ENCODE measurements at regions not wholly inside any gene's neighbourhood (a gene's known extent, or its start where the extent isn't known, plus 50 kb on each side); places are given as distances from the start of the nearest gene placed in this dataset.

DNA sequence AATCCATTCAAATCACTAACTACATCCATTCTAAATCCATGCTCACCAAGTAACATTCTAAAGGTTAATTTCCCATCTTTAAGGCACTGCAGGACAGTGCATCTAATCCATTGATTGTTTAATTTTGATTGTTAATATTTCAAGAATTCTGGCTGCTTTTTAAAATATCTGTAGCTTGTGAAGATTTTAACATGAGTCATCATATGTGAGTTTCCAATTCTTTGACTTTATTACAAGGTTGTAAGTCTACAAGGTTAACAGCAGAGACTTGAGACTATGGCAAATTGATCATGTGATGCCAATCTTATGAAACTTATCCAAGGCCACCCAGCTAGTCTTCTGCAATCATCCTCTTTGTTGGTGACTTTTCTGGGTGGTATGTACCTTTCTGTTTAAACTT is 349.2 kb upstream of the ZC3H15 start:
- TF ChIP-seq, protein P1, sequence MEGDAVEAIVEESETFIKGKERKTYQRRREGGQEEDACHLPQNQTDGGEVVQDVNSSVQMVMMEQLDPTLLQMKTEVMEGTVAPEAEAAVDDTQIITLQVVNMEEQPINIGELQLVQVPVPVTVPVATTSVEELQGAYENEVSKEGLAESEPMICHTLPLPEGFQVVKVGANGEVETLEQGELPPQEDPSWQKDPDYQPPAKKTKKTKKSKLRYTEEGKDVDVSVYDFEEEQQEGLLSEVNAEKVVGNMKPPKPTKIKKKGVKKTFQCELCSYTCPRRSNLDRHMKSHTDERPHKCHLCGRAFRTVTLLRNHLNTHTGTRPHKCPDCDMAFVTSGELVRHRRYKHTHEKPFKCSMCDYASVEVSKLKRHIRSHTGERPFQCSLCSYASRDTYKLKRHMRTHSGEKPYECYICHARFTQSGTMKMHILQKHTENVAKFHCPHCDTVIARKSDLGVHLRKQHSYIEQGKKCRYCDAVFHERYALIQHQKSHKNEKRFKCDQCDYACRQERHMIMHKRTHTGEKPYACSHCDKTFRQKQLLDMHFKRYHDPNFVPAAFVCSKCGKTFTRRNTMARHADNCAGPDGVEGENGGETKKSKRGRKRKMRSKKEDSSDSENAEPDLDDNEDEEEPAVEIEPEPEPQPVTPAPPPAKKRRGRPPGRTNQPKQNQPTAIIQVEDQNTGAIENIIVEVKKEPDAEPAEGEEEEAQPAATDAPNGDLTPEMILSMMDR (conservative IDR thresholded peaks at IDR 0.05): no peak
- TF ChIP-seq ZFX (IDR thresholded peaks at IDR 0.05): no peak
